ENCODE measurements at regions not wholly inside any gene's neighbourhood (a gene's known extent, or its start where the extent isn't known, plus 50 kb on each side); places are given as distances from the start of the nearest gene placed in this dataset.

- ATAC-seq (no peak), DNase-seq (no peak)
- intact Hi-C loops (cut with DNase I, micrococcal nuclease): no loop called here
Observed at GRCh38 chr18:64207820-64208219, 58.9 kb upstream of the LINC00305 start.

- no peak for DNase-seq
- intact Hi-C loops (cut with DNase I, micrococcal nuclease): no loop called here
- ATAC-seq: no peak
Observed at GRCh38 chr18:64203295-64203694, 54.4 kb upstream of the LINC00305 start.

GRCh38 chr18:64202863-64203262 is 54.0 kb upstream of the LINC00305 start:
- DNase-seq (no peak), ATAC-seq (no peak)
- intact Hi-C loops (cut with DNase I, micrococcal nuclease): no loop called here

DNA sequence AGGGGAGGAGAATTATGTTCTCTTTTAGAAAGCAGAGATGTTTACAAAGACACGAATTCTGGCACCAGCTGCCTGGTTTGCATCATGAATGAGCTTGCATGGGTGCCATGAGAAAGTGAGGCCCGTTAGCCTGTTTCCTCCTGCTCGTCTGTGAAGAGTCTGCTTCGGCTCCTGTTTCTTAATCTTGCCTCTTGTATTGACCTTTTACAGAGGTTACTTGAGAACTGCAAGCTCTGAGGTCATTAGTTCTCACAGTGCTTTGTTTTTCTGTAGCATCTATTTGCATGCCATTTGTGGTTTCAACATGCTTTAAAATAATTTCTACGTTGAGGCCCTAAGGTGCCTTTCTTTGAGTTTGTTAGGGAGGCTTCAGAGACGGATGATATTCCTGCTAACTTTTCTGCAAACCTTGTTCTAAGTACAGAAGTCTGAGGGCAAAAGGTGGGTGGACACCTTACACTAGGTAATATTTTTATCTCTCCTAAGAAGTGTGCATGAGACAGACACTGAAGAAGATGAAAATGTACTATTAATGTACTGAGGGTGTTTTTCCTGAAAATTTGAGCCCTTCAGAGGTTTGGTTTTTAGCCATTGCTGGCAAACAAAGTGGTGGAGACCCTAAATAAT is 53.4 kb upstream of the LINC00305 start:
- no peak for ATAC-seq
- no peak for DNase-seq

DNA sequence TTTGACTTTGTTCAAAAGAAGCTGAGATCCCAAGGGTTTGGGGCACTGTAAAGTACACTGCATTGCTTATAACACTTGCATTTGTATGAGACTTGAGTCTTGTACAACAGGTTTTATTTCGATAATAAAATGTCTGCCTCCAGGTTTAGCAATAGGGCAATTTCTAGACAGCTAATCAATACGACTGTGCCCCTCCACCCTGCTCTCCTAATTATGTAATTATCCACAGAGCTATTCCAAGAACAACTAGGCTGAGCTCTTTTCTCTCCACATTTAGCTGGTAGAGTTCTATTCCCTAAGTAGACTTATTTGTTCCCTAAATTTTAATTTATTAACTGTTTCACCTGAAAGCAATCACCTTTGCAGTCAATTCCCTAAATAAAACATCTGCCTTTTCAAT is 52.9 kb upstream of the LINC00305 start:
- intact Hi-C loops (cut with DNase I, micrococcal nuclease): no loop called here
- ATAC-seq: no peak

More for the DNA sequence above, 53.4 kb upstream of the LINC00305 start:
- intact Hi-C loops (cut with DNase I, micrococcal nuclease): no loop called here

GRCh38 chr18:64199581-64199980 is 50.7 kb upstream of the LINC00305 start:
- ATAC-seq: no peak
- no peak for DNase-seq
- intact Hi-C loops (cut with DNase I, micrococcal nuclease): no loop called here

More for the DNA sequence above, 52.9 kb upstream of the LINC00305 start:
- no peak for DNase-seq
